ENCODE measurements at regions not wholly inside any gene's neighbourhood (a gene's known extent, or its start where the extent isn't known, plus 50 kb on each side); places are given as distances from the start of the nearest gene placed in this dataset.
"Not testable (repeated sequence)": the region's sequence is repeated elsewhere in the genome, so short reads cannot be mapped to it uniquely, and the experiment has no call there.

DNA sequence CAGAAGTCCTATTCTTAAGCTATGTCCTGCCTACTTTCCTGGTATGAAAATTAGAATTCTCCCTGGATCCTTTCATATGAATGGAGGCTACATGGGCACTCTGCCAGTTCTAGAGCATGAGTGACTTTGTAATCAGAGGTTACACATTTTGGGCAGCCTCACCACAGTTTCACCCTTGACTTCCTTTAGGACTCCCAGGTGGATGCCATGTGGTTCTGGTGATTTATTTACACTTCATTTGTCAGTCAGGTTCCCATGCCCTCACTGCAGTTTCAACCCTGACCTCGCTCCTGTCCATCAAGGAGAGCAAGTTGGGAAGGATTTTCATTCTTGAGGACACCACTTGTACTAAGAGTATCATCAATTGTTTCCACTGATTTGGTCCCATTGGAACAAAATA lies 344.4 kb upstream of the FRG2C start:
- TF ChIP-seq POLR2A (IDR thresholded peaks at IDR 0.05): not testable (repeated sequence)
- TF ChIP-seq, protein P1, sequence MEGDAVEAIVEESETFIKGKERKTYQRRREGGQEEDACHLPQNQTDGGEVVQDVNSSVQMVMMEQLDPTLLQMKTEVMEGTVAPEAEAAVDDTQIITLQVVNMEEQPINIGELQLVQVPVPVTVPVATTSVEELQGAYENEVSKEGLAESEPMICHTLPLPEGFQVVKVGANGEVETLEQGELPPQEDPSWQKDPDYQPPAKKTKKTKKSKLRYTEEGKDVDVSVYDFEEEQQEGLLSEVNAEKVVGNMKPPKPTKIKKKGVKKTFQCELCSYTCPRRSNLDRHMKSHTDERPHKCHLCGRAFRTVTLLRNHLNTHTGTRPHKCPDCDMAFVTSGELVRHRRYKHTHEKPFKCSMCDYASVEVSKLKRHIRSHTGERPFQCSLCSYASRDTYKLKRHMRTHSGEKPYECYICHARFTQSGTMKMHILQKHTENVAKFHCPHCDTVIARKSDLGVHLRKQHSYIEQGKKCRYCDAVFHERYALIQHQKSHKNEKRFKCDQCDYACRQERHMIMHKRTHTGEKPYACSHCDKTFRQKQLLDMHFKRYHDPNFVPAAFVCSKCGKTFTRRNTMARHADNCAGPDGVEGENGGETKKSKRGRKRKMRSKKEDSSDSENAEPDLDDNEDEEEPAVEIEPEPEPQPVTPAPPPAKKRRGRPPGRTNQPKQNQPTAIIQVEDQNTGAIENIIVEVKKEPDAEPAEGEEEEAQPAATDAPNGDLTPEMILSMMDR (IDR thresholded peaks at IDR 0.05 in 4 of 5, conservative IDR thresholded peaks at IDR 0.05 in 1 of 5): not testable (repeated sequence)
